ENCODE measurements at regions not wholly inside any gene's neighbourhood (a gene's known extent, or its start where the extent isn't known, plus 50 kb on each side); places are given as distances from the start of the nearest gene placed in this dataset.

GRCh38 chr7:156585926-156586325 lies 54.6 kb upstream of the RNF32 start:
- no peak for TF ChIP-seq ZNF260 (CRISPR knock-in tag; IDR thresholded peaks at IDR 0.05; ENCODE audit: borderline replicate concordance, low read depth)
- TF ChIP-seq, protein P1, sequence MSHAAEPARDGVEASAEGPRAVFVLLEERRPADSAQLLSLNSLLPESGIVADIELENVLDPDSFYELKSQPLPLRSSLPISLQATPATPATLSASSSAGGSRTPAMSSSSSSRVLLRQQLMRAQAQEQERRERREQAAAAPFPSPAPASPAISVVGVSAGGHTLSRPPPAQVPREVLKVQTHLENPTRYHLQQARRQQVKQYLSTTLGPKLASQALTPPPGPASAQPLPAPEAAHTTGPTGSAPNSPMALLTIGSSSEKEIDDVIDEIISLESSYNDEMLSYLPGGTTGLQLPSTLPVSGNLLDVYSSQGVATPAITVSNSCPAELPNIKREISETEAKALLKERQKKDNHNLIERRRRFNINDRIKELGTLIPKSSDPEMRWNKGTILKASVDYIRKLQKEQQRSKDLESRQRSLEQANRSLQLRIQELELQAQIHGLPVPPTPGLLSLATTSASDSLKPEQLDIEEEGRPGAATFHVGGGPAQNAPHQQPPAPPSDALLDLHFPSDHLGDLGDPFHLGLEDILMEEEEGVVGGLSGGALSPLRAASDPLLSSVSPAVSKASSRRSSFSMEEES (CRISPR knock-in tag; IDR thresholded peaks at IDR 0.05), result no peak
- no peak for TF ChIP-seq TMF1 (CRISPR knock-in tag; IDR thresholded peaks at IDR 0.05; ENCODE audit: low read depth)

Measured in HepG2 (cell line).